DMS153 (cell line): ENCODE measurements at regions not wholly inside any gene's neighbourhood (a gene's known extent, or its start where the extent isn't known, plus 50 kb on each side); places are given as distances from the start of the nearest gene placed in this dataset.

Experiments used
- DNase-seq: peaks from one replicate; lab custom pipeline; 2025; lab: John Stamatoyannopoulos, UW

DNA sequence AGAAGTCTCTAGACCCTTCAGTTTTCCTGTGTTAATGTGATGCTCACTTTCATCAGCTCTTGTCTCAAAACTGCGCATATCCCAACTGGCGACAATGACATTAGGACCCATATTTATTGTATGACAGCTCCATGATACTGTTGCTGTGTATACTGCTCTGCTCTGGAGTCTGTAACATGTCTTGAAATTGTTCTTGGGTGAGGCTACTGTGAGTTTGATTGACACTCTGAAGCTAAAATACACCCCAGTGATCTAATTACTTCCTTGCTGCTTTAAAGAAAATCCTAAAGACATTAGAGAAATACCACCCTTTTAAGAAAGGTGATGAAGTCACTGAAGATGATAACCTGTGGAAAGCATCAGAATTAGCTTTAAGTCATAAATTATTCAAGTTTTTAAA is 1046.2 kb downstream of the KCNT2 start:
- DNase-seq = no peak

DNA sequence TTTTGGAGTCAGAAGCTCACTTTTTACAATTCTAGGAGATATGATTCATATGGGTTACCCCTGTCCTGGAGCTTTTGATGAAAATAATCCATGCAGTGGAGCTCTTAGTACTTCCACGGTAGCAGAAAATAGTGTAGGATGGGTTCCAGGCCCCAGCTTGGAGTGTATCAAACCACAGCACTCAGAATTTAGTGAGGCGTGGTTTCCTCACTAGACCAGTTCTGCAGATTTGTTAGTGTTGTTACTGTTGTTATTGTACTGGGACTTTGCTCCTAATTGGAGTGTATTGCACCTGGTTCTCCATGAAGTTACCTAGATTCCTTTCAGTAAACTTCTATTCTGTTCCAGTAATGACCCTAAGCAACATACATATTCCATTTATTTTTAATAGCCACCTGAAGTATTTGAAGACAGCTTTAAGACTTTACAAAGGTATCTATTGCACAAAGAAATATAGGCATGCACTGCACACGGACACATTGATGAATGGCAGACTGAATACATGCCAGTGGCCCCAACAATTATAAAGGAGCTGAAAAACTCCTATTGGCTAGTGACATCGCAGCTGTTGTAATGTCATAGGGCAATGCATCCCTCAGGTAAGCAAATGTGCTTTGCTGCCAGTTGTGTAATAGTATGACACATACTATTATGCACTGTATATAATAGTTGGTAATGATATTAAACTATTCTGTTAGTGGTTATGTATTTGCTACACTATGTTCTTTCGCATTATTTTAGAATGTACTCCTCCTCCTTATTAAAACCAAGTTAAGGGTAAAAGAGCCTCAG is 1058.0 kb downstream of the KCNT2 start:
- no peak for DNase-seq

DNA sequence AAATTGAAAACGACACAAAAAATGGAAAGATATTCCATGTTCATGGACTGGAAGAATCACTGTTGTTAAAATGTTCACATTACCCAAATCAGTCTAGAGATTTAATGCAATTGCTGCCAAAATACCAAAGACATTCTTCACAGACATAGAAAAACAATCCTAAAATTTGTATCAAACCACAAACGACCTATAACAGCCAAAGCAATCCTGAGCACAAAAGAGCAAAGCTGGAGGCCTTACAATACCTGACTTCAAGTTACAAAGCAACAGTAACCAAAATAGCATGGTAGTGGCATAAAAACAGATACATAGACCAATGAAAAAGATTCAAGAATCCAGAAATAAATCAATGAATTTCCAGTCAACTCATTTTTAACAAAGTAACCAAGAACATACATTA is 1077.3 kb downstream of the KCNT2 start:
- no peak for DNase-seq

DNA sequence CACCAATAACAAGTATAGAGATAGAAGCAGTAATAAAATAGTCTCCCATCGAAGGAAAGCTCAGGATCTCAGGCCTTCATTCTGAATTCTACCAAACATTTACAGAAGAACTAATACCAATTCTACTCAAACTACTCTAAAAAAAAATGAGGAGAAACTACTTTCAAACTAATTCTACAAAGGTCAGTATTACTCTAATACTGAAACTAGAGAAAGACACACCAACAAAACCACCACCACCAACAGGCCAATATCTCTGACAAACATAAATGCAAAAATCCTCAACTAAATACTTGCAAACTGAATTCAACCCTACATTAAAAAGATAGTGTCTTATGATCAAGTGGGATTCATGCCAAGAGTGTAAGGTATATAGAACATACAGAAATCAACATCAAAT is 1078.4 kb downstream of the KCNT2 start:
- no peak for DNase-seq

GRCh38 chr1:195520757-195521156 is 1087.5 kb downstream of the KCNT2 start:
- no peak for DNase-seq

- DNase-seq = no peak
Observed at GRCh38 chr1:195516036-195516435, 1092.2 kb downstream of the KCNT2 start.

DNA sequence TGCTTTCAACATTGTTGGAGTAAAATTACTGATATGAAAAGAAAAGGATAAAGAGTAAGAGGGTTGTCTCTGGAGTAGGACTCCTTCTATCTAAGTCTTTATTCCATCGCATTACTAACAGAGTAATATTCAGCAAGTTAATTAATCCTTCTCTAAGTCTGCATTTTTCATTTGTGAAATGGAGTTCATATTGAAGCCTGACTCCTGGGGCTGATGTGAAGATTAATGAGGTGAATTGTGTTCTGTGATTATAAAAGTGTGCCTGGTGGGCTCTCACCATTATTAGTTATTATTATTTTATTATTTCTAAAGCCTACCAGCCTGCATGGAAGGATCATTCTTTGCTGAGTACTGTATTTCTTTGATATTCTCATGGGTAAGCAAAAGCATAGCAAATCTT is 1096.7 kb downstream of the KCNT2 start:
- DNase-seq = no peak

DNA sequence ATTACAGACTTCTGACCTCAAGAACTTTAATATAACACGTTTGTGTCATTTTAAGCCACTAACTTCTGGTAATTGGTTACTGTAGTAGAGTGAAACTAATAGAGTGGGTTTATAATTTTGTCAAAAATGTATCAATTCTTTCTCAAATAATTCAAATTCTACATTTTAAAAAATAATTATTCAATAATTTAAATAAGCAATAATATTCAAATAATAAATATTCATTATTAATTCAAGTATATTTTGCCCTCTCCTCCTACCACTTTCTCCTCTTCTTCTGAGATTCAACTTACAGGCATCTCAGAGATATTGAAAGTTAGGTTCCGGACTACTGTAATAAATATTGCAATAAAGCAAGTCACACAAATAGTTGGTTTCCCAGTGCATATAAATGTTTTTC is 1107.1 kb downstream of the KCNT2 start:
- no peak for DNase-seq

- no peak for DNase-seq
Observed at GRCh38 chr1:195495720-195496635, 1112.3 kb downstream of the KCNT2 start.

DNA sequence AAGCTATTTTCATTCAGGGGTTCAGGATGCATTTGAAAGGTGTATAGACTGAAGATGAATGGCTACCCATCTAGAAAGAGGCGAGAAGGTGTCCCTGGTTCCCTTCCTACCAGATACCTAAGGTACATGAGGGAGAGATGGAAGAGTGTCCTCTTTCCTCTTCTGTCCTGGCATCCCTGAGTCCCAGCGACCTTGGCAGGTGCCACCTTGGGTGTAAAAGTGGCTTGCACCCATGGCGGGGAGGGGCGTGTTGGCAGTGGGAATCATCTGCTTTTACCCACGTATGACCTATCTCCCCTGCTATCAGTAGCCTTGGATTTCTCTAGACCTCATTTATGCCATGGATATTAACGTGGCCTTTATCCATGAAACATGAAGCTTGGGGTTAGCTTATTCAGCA is 1126.1 kb downstream of the KCNT2 start:
- no peak for DNase-seq

DNA sequence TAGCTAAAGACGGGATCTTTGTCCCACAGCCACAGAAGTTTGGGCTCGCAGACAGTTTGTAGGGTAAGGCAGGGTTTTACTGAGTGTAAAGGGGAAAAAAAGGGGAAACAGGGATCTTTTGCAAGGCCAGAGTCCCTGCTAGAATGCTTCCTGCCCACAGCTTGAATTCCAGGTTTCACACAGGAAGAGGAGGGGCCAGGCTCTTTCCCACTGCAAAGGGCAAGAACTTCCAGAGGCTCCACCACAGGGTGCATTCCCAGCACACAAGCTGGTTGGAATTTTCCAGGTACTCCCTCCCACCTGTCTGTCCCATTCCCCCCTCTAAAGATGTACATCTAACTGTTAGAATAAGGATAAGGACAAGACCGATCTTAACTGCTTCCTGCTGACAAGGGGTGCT is 1126.9 kb downstream of the KCNT2 start:
- DNase-seq = no peak

DNA sequence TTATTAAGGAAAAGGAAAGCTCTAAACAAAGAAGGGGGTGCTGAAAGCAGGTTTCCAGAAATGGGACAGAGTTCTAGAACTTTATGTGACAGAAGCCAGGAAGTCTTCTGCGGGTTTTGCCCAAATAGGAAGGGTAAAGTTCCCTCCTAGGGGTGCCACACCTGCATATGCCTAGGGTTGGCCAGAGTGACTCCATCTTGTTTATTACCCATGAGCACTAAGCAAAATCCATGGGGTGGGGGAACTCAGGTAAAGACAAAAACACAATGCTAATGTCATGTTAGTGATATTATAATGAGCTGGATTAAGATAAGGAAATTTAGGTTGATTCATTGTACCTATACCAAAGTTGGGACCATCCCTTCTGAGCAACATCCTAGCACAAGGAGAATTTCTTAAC is 1132.7 kb downstream of the KCNT2 start:
- DNase-seq = no peak

DNA sequence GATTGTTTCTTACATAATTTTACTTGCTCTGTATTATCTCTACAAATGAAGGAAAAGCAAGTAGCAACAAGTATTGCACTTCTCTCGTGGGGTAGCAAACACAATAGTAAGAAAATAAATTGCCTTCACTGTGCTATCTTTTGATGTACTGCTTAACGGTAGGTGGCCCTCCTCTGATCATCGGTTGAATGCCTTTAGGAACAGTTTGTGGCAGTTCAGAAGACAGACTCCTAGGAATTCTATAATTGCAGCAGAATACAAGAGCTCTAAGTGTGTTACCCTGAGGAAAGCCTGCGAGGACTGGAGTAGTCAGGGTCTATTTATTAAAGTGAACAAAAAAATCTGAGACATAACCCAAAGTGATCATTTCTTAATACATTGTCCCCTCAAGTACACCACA is 1135.9 kb downstream of the KCNT2 start:
- no peak for DNase-seq

- no peak for DNase-seq
Observed at GRCh38 chr1:195466639-195467038, 1141.6 kb downstream of the KCNT2 start.

DNA sequence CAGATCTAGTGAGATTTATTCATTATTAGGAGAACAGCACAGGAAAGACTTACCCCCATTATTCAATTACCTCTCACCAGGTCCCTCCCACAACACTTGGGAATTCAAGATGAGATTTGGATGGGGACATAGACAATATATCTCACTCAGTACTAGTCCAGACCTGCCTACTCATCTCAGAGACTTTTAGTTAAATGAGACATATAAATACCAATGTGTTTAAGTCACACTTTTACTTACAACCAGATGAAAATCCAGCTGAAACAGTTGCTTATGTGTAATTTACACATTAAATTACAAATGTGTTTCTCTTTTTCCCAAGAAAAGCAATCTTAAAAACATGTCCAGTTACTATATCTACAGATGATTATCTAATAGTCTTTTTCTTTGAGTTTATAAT is 1145.6 kb downstream of the KCNT2 start:
- DNase-seq = no peak

- no peak for DNase-seq
Observed at GRCh38 chr1:195462152-195462551, 1146.1 kb downstream of the KCNT2 start.

- no peak for DNase-seq
Observed at GRCh38 chr1:195458365-195458764, 1149.9 kb downstream of the KCNT2 start.

- DNase-seq = no peak
Observed at GRCh38 chr1:195450794-195451193, 1157.4 kb downstream of the KCNT2 start.

DNA sequence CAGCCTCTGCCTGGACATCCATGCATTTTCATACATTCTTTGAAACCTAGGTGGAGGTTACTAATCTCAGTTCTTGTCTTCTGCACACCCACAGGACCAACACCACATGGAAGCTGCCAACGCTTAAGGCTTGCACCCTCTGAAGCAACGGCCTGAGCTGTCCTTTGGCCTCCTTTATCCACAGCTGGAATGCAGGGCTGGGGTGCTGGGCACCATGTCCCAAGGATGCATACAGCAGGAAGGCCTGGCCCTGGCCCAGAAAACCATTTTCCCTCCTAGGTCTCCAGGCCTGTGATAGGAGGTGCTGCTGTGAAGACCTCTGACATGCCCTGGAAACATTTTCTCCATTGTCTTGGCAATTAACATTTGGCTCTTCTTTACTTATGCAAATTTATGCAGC is 1168.6 kb downstream of the KCNT2 start:
- DNase-seq = no peak

DNA sequence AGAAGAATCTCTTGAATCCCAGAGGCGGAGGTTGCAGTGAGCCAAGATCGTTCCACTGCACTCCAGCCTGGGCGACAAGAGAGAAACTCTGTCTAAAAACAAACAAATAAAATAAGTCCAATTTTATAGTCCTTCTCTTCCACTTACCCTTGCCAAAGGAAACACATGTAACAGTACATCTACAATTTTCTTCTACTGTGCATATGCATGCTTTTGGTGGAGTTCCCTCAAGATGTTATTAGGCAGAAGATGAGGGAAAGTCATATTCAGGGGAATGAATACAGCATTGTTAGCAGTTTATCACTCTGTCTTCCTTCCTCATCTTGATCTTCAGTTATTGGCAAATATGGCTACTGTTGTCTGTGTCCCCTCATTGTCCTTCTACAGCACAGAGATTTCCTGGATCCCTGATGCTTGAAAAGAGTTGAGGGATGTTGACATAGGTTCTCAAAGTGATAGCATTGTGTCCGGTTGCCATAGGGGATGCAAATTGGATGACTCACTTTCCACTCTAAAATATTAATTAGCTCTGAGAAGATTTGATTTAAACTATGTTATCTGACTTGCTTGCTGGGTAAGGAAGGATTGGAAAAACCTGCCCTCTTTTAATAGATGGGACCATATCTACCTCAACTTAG is 1173.6 kb downstream of the KCNT2 start:
- DNase-seq = peak; percentile 17

DNA sequence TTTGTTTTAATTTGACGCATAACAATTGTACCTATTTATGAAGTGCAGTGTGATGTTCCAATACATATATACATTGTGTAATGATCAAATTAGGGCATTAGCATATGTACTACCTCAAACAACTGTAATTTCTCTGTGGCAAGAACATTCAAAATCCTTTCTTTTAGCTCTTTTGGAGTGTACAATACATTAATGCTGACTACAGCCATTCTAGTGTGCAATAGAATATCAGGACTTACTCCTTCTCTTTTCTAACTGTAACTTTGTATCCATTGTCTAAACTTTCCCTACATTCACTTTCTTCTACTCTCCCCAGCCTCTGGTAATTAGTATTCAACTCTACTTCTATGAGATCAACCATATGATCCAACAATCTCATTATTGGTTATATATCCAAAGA is 1177.4 kb downstream of the KCNT2 start:
- no peak for DNase-seq

- no peak for DNase-seq
Observed at GRCh38 chr1:195428927-195429326, 1179.3 kb downstream of the KCNT2 start.

GRCh38 chr1:195415584-195415983 is 1192.7 kb downstream of the KCNT2 start:
- no peak for DNase-seq
